K562 (cell line): ENCODE measurements at regions not wholly inside any gene's neighbourhood (a gene's known extent, or its start where the extent isn't known, plus 50 kb on each side); places are given as distances from the start of the nearest gene placed in this dataset.
"Not testable (repeated sequence)": the region's sequence is repeated elsewhere in the genome, so short reads cannot be mapped to it uniquely, and the experiment has no call there.

Experiments
- ATAC-seq: fragments of 200-7000 bp; cut with Tn5 transposase; 3 replicates; pipeline ENCODE4 v1.9.1; 2020; ENCODE audit warnings: moderate library complexity
- BruUV-seq: library from RNA; stranded (reverse); fragments of 400-500 nt; replicated peaks from 2 replicates; lab custom pipeline; 2021; lab: Mats Ljungman, UMichigan
- CTCF ChIA-PET: fragments of 300-600 bp; formaldehyde crosslinking; extraction: SDS; loops from one replicate; lab custom pipeline; 2021; ENCODE audit warnings: low intra/inter-chr PET ratio; lab: Yijun Ruan, JAX
- POLR2A ChIA-PET: fragments of 300-600, 350-650 bp; sonication (Branson Sonifier 250); formaldehyde crosslinking; extraction: SDS; loops from one replicate; lab custom pipeline; 2021; ENCODE audit warnings: antibody characterized with exemption, inconsistent platforms; lab: Yijun Ruan, JAX
- DNase-seq, 4 experiments: peaks; one replicate each; pipeline versions ENCODE4 v3.0.0 to v3.0.0-alpha.2; 2011 to 2018; ENCODE audit warnings: low spot score in 3 of 4, mixed read lengths in 3 of 4; ENCODE audit errors: extremely low read depth in 1 of 4
- FAIRE-seq: peaks from 2 replicates; lab custom pipeline; 2011; peaks lifted over from hg19 to GRCh38; lab: Jason Lieb, UNC
- H2AFZ ChIP-seq: 2 replicates; pipeline ENCODE4 v1.6.0; 2011; ENCODE audit warnings: low read depth, low read length, control low read depth, inconsistent platforms
- H3K27ac ChIP-seq: fragments of 200-600 bp; 3 replicates; pipeline ENCODE4 v1.8.0; 2011; ENCODE audit warnings: low read depth, mild to moderate bottlenecking, control low read depth, inconsistent platforms, low read length, moderate library complexity, mixed read lengths; ENCODE audit errors: extremely low read depth
- H3K27me3 ChIP-seq, 2 experiments: fragments of 300-600 bp in 1 of 2; 2 replicates in 1 of 2; 3 replicates in 1 of 2; pipeline versions ENCODE4 v1.6.0 to v1.8.0; 2011; ENCODE audit warnings: inconsistent platforms in 2 of 2, low read length in 2 of 2, mild to moderate bottlenecking in 1 of 2, mixed read lengths in 1 of 2, moderate library complexity in 1 of 2; ENCODE audit not compliant: control insufficient read depth in 2 of 2, insufficient read depth in 2 of 2
- H3K36me3 ChIP-seq: fragments of 300-600 bp; 3 replicates; pipeline ENCODE4 v1.8.0; 2011; ENCODE audit warnings: mild to moderate bottlenecking, low read length, inconsistent platforms; ENCODE audit not compliant: control insufficient read depth, insufficient read depth
- H3K4me1 ChIP-seq, 2 experiments: fragments of 200-600 bp in 1 of 2; replicated peaks in 1 of 2; 2 replicates in 1 of 2; 3 replicates in 1 of 2; pipeline versions ENCODE4 v1.5.1 to v1.8.0; 2011; ENCODE audit warnings: inconsistent platforms in 2 of 2, low read length in 2 of 2, mild to moderate bottlenecking in 1 of 2, mixed read lengths in 1 of 2, moderate library complexity in 1 of 2; ENCODE audit not compliant: control insufficient read depth in 2 of 2, insufficient read depth in 2 of 2
- H3K4me2 ChIP-seq: 2 replicates; pipeline ENCODE4 v1.6.1; 2011; ENCODE audit warnings: low read length, control low read depth, inconsistent platforms, mixed read lengths; ENCODE audit not compliant: insufficient read depth
- H3K4me3 ChIP-seq: fragments of 200-600 bp; sonication (generic), shearing (Covaris generic); 2 replicates; pipeline ENCODE4 v1.5.1; 2016; ENCODE audit warnings: control low read depth, inconsistent platforms
- H3K79me2 ChIP-seq: fragments of 200-600 bp; 3 replicates; pipeline ENCODE4 v1.8.0; 2011; ENCODE audit warnings: low read length, inconsistent platforms; ENCODE audit not compliant: control insufficient read depth, insufficient read depth
- H3K9ac ChIP-seq, 2 experiments: 2 replicates each; pipeline versions ENCODE4 v1.6.0 to v1.6.1; 2011; ENCODE audit warnings: low read depth in 2 of 2, low read length in 2 of 2, control low read depth in 1 of 2, inconsistent platforms in 1 of 2, mild to moderate bottlenecking in 1 of 2, mixed read lengths in 1 of 2; ENCODE audit not compliant: insufficient read depth in 1 of 2
- H3K9me1 ChIP-seq: one replicate; pipeline ENCODE4 v1.6.0; 2011; ENCODE audit warnings: inconsistent platforms, mild to moderate bottlenecking, low read length, moderate library complexity; ENCODE audit not compliant: control insufficient read depth, insufficient read depth
- H3K9me3 ChIP-seq: replicated peaks from 2 replicates; pipeline ENCODE4 v1.5.1; 2011; ENCODE audit warnings: low read depth, low read length, inconsistent platforms; ENCODE audit not compliant: control insufficient read depth, insufficient read depth
- H4K20me1 ChIP-seq: replicated peaks from 2 replicates; pipeline ENCODE4 v1.6.1; 2011; ENCODE audit warnings: low read length, inconsistent platforms, mixed read lengths; ENCODE audit not compliant: control insufficient read depth, insufficient read depth
- ARID1B ChIP-seq: fragments of 450-650 bp; IDR thresholded peaks from 2 replicates; pipeline ENCODE4 v1.6.1; 2016; ENCODE audit warnings: antibody characterized with exemption, mild to moderate bottlenecking, inconsistent platforms
- CBFA2T2 ChIP-seq: fragments of 450-650 bp; conservative IDR thresholded peaks from 2 replicates; pipeline ENCODE4 v1.6.1; 2017; ENCODE audit warnings: mild to moderate bottlenecking
- CBX3 ChIP-seq, 2 experiments: IDR thresholded peaks; 1 replicate in 1 of 2; 2 replicates in 1 of 2; pipeline ENCODE4 v1.6.1; 2012; ENCODE audit warnings: inconsistent platforms in 2 of 2, low read length in 2 of 2, borderline replicate concordance in 1 of 2, control low read depth in 1 of 2
- CBX5 ChIP-seq: IDR thresholded peaks from 2 replicates; pipeline ENCODE4 v1.6.1; 2014; ENCODE audit warnings: low read depth, borderline replicate concordance
- DNMT1 ChIP-seq: fragments of 450-650 bp; IDR thresholded peaks from 2 replicates; pipeline ENCODE4 v1.6.1; 2016; ENCODE audit warnings: antibody characterized with exemption, mild to moderate bottlenecking
- FOXM1 ChIP-seq, 2 experiments: fragments of 450-650 bp in 1 of 2; sonication (generic) in 1 of 2; formaldehyde crosslinking in 1 of 2; IDR thresholded peaks; 2 replicates each; pipeline versions ENCODE4 v1.6.1 to v1.9.0; 2017 to 2022; ENCODE audit warnings: low read depth in 2 of 2, mild to moderate bottlenecking in 2 of 2, missing genetic modification reagents in 1 of 2, moderate library complexity in 1 of 2
- MXI1 ChIP-seq: IDR thresholded peaks from 2 replicates; pipeline ENCODE4 v1.6.1; 2011; ENCODE audit warnings: low read depth, mild to moderate bottlenecking, improper control_type of control experiment, low read length
- NCOA1 ChIP-seq: fragments of 450-650 bp; IDR thresholded peaks from 2 replicates; pipeline ENCODE4 v1.6.1; 2016; ENCODE audit warnings: low read depth
- NCOA2 ChIP-seq, 2 experiments: fragments of 450-650 bp; IDR thresholded peaks; 2 replicates each; pipeline ENCODE4 v1.6.1; 2018; ENCODE audit warnings: mild to moderate bottlenecking in 2 of 2, moderate library complexity in 1 of 2; ENCODE audit not compliant: partially characterized antibody in 2 of 2
- RFX7 ChIP-seq: fragments of 250-450 bp; sonication (Bioruptor Pico); IDR thresholded peaks from 2 replicates; pipeline ENCODE4 v1.5.1; 2021; ENCODE audit warnings: mild to moderate bottlenecking
- SMAD3 ChIP-seq: fragments of 450-650 bp; formaldehyde crosslinking; conservative IDR thresholded peaks from 2 replicates; pipeline ENCODE4 v1.4.0; 2020; ENCODE audit warnings: mild to moderate bottlenecking
- SOX6 ChIP-seq: fragments of 450-650 bp; IDR thresholded peaks from 2 replicates; pipeline ENCODE4 v1.6.1; 2014; ENCODE audit warnings: mild to moderate bottlenecking
- TAF1 ChIP-seq: IDR thresholded peaks from 2 replicates; pipeline ENCODE4 v1.6.1; 2011; ENCODE audit warnings: mild to moderate bottlenecking, low read length, moderate library complexity; ENCODE audit not compliant: insufficient read depth, control insufficient read depth, severe bottlenecking; ENCODE audit errors: extremely low read depth
- TARDBP ChIP-seq: fragments of 450-650 bp; IDR thresholded peaks from 2 replicates; pipeline ENCODE4 v1.6.1; 2016
- ZFX ChIP-seq: sonication (generic); formaldehyde crosslinking; IDR thresholded peaks from 2 replicates; pipeline ENCODE4 v1.8.0; 2022; ENCODE audit warnings: mild to moderate bottlenecking, missing genetic modification reagents, moderate library complexity
- ZNF146 ChIP-seq: IDR thresholded peaks from one replicate; pipeline ENCODE4 v1.6.1; 2018; ENCODE audit warnings: missing compliant biosample characterization; ENCODE audit not compliant: unreplicated experiment
- WGBS: fragments of 100-300 bp; shearing (Covaris generic); methylation state at CpG from one replicate; pipeline ENCODE4 v1.1.6; 2016; ENCODE audit warnings: low coverage, mixed read lengths; ENCODE audit not compliant: insufficient coverage; ENCODE audit errors: missing lambda C conversion rate; 5-methylcytosine and 5-hydroxymethylcytosine counted together
- in situ Hi-C: fragments of 300-500 bp; cut with MboI; formaldehyde crosslinking; loops from 4 replicates; pipeline ENCODE4 v1.15.0; 2018; ENCODE audit warnings: inconsistent platforms, mixed read lengths
- intact Hi-C: fragments of 100-400 bp; cut with micrococcal nuclease; formaldehyde crosslinking; loops from 2 replicates; pipeline ENCODE4 v1.14.2; 2022
- TF ChIP-seq, protein P1 (sequence below): fragments of 250-450 bp; sonication (Bioruptor Pico); IDR thresholded peaks from 2 replicates; pipeline ENCODE4 v1.4.0; 2020; ENCODE audit warnings: mild to moderate bottlenecking

DNA sequence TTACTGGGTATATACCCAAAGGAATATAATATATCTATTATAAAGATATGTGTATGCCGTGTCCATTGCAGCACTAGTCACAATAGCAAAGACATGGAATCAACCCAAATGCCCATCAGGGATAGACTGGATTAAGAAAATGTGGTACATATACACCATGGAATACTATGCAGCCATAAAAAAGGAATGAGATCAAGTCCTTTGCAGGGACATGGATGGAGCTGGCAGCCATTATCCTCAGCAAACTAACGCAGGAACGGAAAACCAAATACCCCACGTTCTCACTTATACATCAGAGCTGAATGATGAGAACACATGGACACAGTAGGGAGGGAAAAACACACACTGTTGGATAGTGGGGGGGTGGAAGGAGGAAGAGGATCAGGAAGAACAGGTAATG, 206.7 kb downstream of the MSX2 start:
- H3K4me2 ChIP-seq, in situ Hi-C loops, H3K9me3 ChIP-seq, H3K4me1 ChIP-seq, CTCF ChIA-PET, H4K20me1 ChIP-seq, POLR2A ChIA-PET, H3K9ac ChIP-seq, H3K27me3 ChIP-seq, ATAC-seq, H3K27ac ChIP-seq, H3K79me2 ChIP-seq, DNase-seq, H3K9me1 ChIP-seq, H3K36me3 ChIP-seq, H3K4me3 ChIP-seq, BruUV-seq, FAIRE-seq, H2AFZ ChIP-seq: not testable (repeated sequence)
- intact Hi-C loops = loop anchor here (10.0 kb wide), 1 partner anchor 136 kb away; no protein-coding TSS in a partner anchor
- 4% methylated on average over 4 of the region's 4 CpGs for WGBS
- TF ChIP-seq ZNF146 (CRISPR knock-in tag) = peak; percentile 70

DNA sequence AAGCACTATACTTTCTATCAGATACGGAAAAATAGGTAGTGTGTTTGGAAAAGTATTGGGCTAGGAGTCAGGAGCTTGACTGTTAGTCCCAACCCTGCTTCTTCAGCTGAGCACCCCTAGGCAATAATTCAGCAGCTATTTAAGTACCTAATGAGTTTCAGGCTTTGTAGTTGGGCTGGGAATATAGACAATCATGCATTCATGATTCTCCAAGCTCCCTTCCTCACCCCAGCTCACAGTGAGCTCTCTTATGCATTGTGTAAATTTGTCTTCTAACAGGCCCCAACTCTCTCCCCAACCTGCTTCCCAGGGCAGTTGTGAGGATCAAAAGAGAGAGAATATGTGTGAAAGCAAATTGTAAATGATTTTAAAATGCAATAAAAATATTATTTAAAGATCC, 201.2 kb downstream of the MSX2 start:
- in situ Hi-C loops = no loop called here
- 0% methylated on average over 1 of the region's 1 CpG for WGBS
- TF ChIP-seq, protein P1, sequence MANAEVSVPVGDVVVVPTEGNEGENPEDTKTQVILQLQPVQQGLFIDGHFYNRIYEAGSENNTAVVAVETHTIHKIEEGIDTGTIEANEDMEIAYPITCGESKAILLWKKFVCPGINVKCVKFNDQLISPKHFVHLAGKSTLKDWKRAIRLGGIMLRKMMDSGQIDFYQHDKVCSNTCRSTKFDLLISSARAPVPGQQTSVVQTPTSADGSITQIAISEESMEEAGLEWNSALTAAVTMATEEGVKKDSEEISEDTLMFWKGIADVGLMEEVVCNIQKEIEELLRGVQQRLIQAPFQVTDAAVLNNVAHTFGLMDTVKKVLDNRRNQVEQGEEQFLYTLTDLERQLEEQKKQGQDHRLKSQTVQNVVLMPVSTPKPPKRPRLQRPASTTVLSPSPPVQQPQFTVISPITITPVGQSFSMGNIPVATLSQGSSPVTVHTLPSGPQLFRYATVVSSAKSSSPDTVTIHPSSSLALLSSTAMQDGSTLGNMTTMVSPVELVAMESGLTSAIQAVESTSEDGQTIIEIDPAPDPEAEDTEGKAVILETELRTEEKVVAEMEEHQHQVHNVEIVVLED (CRISPR knock-in tag) = no peak
- TF ChIP-seq NCOA2 (IDR thresholded peaks at IDR 0.05; ENCODE audit: partially characterized antibody in 2 of 2) (no peak), CBX5 (no peak), MXI1 (no peak), DNMT1 (no peak), SMAD3 (no peak), TAF1 (no peak), SOX6 (no peak), TARDBP (no peak), CBX3 (IDR thresholded peaks at IDR 0.05; ENCODE audit: borderline replicate concordance in 1 of 2, low read length in 2 of 2) (no peak), RFX7 (CRISPR knock-in tag) (no peak), ZFX (CRISPR knock-in tag) (no peak), ARID1B (no peak), CBFA2T2 (no peak), NCOA1 (no peak), FOXM1 (IDR thresholded peaks at IDR 0.05; ENCODE audit: low read depth) (no peak), FOXM1 (CRISPR knock-in tag; IDR thresholded peaks at IDR 0.05; ENCODE audit: low read depth) (no peak)

More for the DNA sequence above, 201.2 kb downstream of the MSX2 start:
- Histone ChIP-seq H3K36me3 (no peaks in the 10 kb centered on the region), H3K79me2 (no peaks in the 10 kb centered on the region), H3K9me1 (no peaks in the 10 kb centered on the region), H3K4me2 (no peak overlapping the region), H2AFZ (no peak overlapping the region), H3K4me1 (no peaks in the 10 kb centered on the region), H3K27me3 (peaks cover 8 to 9% of the 10 kb centered on the region in 2 experiments; a peak in 3 of 5 replicates), H3K9ac (no peak overlapping the region), H3K9me3 (no peaks in the 10 kb centered on the region), H4K20me1 (no peaks in the 10 kb centered on the region), H3K27ac (no peak overlapping the region), H3K4me3 (no peak overlapping the region)
- ATAC-seq (no peak), FAIRE-seq (no peak), DNase-seq (no peak)
- no TSS peak for BruUV-seq
- POLR2A ChIA-PET = no interaction called here
- intact Hi-C loops = no loop called here
- CTCF ChIA-PET = no interaction called here
